WERI-Rb-1 (cell line): ENCODE measurements at regions not wholly inside any gene's neighbourhood (a gene's known extent, or its start where the extent isn't known, plus 50 kb on each side); places are given as distances from the start of the nearest gene placed in this dataset.

Experiments used
- DNase-seq: peaks from one replicate; pipeline ENCODE4 v3.0.0-alpha.2; 2020
- H3K27ac ChIP-seq: fragments of 250-450 bp; sonication (Bioruptor Pico); 2 replicates; pipeline ENCODE4 v1.5.1; 2020; ENCODE audit warnings: mild to moderate bottlenecking, moderate library complexity
- H3K27me3 ChIP-seq: fragments of 250-450 bp; sonication (Bioruptor Pico); 2 replicates; pipeline ENCODE4 v1.5.1; 2021; ENCODE audit warnings: mild to moderate bottlenecking, low read depth, moderate library complexity; ENCODE audit not compliant: insufficient read depth, severe bottlenecking
- H3K36me3 ChIP-seq: fragments of 250-450 bp; sonication (Bioruptor Pico); 2 replicates; pipeline ENCODE4 v1.5.1; 2020; ENCODE audit warnings: mild to moderate bottlenecking, moderate library complexity
- H3K4me3 ChIP-seq: 2 replicates; pipeline ENCODE4 v1.5.1; 2011; ENCODE audit warnings: low read depth, mild to moderate bottlenecking, control low read depth, low read length
- H3K9me3 ChIP-seq: fragments of 250-450 bp; sonication (Bioruptor Pico); 2 replicates; pipeline ENCODE4 v1.5.1; 2021; ENCODE audit warnings: mild to moderate bottlenecking, moderate library complexity; ENCODE audit not compliant: severe bottlenecking
- TF ChIP-seq, protein P1 (sequence below): IDR thresholded peaks from 2 replicates; pipeline ENCODE4 v1.5.1; 2011; ENCODE audit warnings: low read depth, mild to moderate bottlenecking, control low read depth, inconsistent platforms, low read length

DNA sequence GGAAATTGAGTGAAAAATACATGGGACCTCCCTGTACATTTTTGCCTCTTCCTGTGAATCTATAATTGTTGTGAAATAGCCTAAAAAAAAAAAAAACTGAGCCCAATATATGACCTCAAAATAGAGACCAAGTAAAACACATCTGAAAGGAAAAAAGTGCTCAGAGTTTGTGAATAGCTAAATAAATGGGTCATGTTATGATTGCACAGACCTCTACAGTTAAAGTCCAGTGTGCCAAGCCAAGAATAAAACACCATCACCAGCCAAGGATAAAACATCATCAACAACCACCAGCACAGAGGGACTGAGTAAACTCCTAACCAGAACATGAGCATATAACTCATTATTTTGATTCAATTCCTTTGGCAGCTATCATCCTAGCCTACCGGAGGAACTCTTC lies 115.6 kb upstream of the AGTR1 start:
- TF ChIP-seq, protein P1, sequence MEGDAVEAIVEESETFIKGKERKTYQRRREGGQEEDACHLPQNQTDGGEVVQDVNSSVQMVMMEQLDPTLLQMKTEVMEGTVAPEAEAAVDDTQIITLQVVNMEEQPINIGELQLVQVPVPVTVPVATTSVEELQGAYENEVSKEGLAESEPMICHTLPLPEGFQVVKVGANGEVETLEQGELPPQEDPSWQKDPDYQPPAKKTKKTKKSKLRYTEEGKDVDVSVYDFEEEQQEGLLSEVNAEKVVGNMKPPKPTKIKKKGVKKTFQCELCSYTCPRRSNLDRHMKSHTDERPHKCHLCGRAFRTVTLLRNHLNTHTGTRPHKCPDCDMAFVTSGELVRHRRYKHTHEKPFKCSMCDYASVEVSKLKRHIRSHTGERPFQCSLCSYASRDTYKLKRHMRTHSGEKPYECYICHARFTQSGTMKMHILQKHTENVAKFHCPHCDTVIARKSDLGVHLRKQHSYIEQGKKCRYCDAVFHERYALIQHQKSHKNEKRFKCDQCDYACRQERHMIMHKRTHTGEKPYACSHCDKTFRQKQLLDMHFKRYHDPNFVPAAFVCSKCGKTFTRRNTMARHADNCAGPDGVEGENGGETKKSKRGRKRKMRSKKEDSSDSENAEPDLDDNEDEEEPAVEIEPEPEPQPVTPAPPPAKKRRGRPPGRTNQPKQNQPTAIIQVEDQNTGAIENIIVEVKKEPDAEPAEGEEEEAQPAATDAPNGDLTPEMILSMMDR = no peak
- DNase-seq = no peak
- Histone ChIP-seq H3K9me3 (no peaks in the 10 kb centered on the region), H3K36me3 (no peaks in the 10 kb centered on the region), H3K27me3 (no peaks in the 10 kb centered on the region), H3K27ac (no peak overlapping the region), H3K4me3 (no peak overlapping the region)

DNA sequence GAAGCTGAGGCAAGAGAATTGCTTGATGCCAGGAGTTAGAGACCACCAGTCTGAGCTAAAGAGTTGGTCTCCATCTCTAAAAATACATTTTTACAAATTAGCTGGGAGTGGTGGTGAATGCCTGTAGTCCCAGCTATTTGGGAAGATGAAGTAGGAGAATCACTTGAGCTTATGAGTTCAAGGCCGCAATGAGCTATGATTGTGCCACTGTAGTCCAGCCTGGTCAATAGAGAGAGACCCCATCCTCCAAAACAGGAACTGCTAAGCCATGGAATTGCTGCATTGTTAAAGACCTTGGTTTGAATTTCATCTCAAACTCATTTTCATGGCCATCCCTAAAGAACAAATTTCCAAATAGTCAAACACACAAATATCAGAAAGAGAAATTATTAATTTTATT lies 113.9 kb upstream of the AGTR1 start:
- no peaks in the 10 kb centered on the region for H3K36me3 ChIP-seq
- TF ChIP-seq, protein P1 = no peak
- H3K4me3 ChIP-seq = no peak overlapping the region
- no peak for DNase-seq
- no peak overlapping the region for H3K27ac ChIP-seq
- no peaks in the 10 kb centered on the region for H3K27me3 ChIP-seq
- H3K9me3 ChIP-seq = no peaks in the 10 kb centered on the region

- no peak overlapping the region for H3K27ac ChIP-seq
- TF ChIP-seq, protein P1 = no peak
- no peaks in the 10 kb centered on the region for H3K27me3 ChIP-seq
- H3K4me3 ChIP-seq = no peak overlapping the region
- H3K36me3 ChIP-seq = no peaks in the 10 kb centered on the region
- no peak for DNase-seq
- no peaks in the 10 kb centered on the region for H3K9me3 ChIP-seq
These were observed 113.3 kb upstream of the AGTR1 start for GRCh38 chr3:148584438-148584837.

GRCh38 chr3:148585671-148586379 lies 111.9 kb upstream of the AGTR1 start:
- H3K27me3 ChIP-seq = no peaks in the 10 kb centered on the region
- no peaks in the 10 kb centered on the region for H3K36me3 ChIP-seq
- TF ChIP-seq, protein P1 = no peak
- no peak overlapping the region for H3K4me3 ChIP-seq
- no peaks in the 10 kb centered on the region for H3K9me3 ChIP-seq
- H3K27ac ChIP-seq = no peak overlapping the region
- DNase-seq = no peak

DNA sequence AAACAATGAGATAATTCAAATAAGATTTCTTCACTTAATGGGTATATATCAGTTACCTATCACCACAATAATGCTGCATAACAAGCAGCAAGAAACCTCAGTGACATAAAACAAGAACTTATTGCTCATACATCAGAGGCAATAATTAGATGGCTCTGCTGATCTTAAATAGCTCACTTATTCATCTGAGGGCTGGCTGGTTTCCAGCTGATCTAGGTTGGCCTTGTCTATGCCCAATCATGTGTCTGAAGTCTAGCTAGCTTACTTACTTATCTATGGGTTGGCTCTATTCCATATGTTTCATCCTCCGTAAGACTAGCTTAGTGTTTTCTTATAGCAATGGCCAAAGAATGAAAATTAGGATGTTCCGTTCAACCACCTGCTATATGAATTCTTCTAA lies 109.4 kb upstream of the AGTR1 start:
- Histone ChIP-seq H3K27me3 (no peaks in the 10 kb centered on the region), H3K4me3 (no peak overlapping the region), H3K27ac (no peak overlapping the region), H3K36me3 (no peaks in the 10 kb centered on the region), H3K9me3 (no peaks in the 10 kb centered on the region)
- DNase-seq = no peak
- TF ChIP-seq, protein P1 = no peak

GRCh38 chr3:148591525-148591924 lies 106.2 kb upstream of the AGTR1 start:
- H3K36me3 ChIP-seq = no peaks in the 10 kb centered on the region
- H3K4me3 ChIP-seq = no peak overlapping the region
- no peak overlapping the region for H3K27ac ChIP-seq
- no peak for DNase-seq
- TF ChIP-seq, protein P1 = no peak
- H3K9me3 ChIP-seq = no peaks in the 10 kb centered on the region
- H3K27me3 ChIP-seq = no peaks in the 10 kb centered on the region
